GM18951 (cell line): ENCODE measurements at regions not wholly inside any gene's neighbourhood (a gene's known extent, or its start where the extent isn't known, plus 50 kb on each side); places are given as distances from the start of the nearest gene placed in this dataset.

Source experiments
- POLR2A ChIP-seq: IDR thresholded peaks from 4 replicates; pipeline ENCODE4 v1.6.1; 2011; ENCODE audit warnings: mild to moderate bottlenecking; ENCODE audit not compliant: insufficient read length, insufficient read depth; ENCODE audit errors: extremely low read depth
- in situ Hi-C: fragments of 300-500 bp; cut with MboI; formaldehyde crosslinking; loops from one replicate; pipeline ENCODE4 v1.12.0; 2022; ENCODE audit warnings: low sequenced_read_pairs, mixed read lengths, inconsistent platforms; ENCODE audit not compliant: unreplicated experiment

DNA sequence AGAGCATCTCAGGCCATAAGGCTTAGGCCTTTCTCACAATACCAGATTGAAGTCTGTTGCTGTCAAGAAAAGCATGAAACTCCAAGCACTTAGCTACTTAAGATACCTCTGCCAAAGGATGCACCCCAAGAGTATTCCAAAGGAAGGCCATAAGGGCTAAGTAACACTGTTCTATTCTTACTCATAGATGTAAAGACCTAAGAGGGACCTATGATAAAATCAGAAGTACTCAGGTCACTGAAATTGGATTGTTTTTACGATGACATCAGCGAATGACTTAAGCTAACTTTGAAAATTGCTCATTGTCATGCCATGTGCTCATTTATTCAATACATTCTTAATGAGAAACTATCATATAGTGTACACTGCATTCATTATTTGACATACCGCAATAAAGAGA is 172.8 kb downstream of the KCNA4 start:
- in situ Hi-C loops = no loop called here
- no peak for TF ChIP-seq POLR2A

DNA sequence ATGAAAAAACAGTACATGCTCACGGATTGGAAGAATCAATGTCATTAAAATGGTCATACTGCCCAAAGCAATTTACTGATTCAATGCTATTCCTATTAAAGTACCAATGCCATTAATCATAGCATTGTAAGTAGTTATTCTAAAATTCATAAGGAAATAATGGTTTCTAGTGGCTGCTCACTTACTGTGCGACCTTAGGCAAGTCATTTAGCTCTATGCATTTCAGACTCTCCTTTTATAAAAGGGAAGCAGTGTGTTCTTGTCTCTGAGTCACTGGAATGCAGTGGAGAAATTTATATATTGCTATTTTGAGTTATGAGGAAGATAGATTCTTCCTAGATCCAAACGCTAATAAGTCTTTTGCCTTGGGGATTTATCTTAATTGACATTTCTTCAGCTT is 174.8 kb downstream of the KCNA4 start:
- no peak for TF ChIP-seq POLR2A
- in situ Hi-C loops = no loop called here

DNA sequence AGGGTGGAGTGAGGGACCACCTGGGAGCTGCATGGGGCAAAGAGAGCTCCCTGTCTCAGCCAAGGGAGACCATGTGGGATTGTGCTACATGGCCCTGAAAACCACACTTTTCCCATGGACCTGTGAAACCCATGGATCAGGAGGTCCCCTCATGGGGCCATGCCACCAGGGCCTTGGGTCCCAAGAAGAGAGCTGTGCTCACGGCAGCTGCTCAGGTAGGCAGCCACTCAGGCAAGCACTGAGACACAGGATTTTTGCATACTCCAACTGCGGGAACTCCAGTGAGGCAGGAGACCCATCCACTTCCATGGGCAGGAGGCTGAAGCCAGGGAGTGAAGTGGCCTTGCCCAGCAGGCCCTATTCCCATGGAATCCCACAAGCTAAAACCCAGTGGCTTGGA is 190.0 kb downstream of the KCNA4 start:
- in situ Hi-C loops = no loop called here
- no peak for TF ChIP-seq POLR2A

DNA sequence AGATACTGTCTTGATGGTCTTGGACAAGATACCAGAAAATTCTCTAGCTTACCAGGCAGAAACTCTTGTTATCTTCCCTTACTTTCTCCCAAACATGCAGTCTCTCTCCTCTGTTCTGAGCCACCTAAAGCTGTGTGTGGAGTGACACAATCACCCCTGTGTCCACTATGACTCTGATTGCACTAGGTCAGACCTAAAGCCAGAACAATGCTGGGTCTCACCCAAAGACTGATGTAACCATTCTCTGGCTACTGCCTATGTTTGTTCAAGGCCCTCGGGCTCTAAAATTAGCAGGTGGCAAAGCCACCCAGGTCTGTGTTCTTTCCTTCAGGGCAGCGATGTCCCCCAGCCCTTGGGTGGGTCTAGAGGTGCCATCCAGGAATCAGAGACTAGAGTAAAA is 200.5 kb downstream of the KCNA4 start:
- TF ChIP-seq POLR2A = no peak

DNA sequence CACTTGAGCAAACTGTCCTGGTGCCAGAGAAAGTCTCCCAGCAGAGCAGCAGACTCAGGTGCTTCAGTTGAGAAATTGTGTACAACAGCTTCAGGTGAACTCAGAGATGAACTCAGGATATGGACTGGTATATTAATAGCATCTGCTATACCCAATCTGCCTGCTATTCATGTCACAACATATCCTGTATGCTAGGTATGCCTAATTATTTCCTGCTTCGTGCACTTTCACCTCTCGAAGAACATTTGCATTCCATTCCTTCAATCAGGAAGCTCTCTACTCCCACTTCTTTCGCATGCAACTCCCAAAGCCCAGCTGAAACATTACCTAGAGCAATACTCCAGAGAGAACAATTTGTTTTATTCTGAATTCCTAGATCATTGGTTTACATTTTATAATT is 207.7 kb downstream of the KCNA4 start:
- in situ Hi-C loops = no loop called here
- no peak for TF ChIP-seq POLR2A

More for the DNA sequence above, 200.5 kb downstream of the KCNA4 start:
- in situ Hi-C loops = no loop called here

DNA sequence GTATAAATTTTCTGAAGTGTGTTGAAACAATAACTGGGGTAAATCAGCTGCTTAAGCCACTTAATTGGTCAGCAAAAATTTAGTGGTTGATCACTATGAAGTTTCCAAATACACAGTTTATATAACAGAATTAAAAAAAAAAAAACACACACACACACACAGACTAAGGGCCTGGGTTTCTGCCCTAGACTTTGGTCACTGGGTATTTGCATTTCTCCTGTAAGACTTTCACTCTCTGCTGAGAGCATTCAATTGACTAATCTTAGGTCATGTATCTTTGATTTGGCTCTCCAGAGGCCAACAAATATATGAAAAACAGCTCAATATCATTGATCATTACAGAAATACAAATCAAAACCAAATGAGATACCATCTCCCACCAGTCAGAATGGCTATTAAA is 214.3 kb downstream of the KCNA4 start:
- in situ Hi-C loops = no loop called here
- TF ChIP-seq POLR2A = no peak

DNA sequence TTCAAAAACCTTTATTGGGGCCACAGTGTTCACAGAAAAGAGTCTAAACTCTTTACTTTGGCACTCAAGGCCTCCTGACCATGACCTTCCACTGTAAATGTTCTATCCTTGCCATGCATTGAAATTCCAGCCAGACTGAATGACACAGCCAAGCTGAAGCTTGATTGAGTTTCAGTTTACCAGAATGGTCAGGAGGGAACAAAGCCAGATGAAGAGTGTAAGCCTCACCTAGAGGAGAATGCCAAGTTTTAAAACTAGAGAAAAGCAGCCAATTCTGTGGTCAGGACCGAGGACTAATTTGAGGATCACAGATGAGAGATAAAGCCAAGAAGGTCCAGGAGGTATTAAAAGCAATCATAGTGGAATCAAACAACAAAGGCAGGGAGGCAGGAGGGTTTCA is 215.3 kb downstream of the KCNA4 start:
- no peak for TF ChIP-seq POLR2A

DNA sequence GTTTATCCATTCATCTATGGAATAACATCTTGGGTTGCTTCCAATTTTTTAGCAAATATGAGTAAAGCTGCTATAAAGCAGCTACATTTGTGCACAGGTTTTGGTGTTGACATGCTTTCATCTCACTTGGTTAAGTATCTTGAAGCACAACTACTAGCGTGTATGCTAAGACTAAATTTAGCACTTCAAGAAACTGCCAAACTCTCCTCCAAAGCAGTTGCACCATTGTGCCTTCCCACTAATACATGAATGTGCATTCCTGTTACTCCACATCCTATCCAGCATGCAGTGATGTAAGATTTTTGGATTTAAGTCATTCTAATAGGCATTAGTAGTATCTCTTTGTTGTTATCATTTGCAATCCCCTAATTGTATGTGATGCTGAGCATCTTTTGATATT is 230.7 kb downstream of the KCNA4 start:
- TF ChIP-seq POLR2A = no peak
- in situ Hi-C loops = no loop called here

More for the DNA sequence above, 215.3 kb downstream of the KCNA4 start:
- in situ Hi-C loops = no loop called here

DNA sequence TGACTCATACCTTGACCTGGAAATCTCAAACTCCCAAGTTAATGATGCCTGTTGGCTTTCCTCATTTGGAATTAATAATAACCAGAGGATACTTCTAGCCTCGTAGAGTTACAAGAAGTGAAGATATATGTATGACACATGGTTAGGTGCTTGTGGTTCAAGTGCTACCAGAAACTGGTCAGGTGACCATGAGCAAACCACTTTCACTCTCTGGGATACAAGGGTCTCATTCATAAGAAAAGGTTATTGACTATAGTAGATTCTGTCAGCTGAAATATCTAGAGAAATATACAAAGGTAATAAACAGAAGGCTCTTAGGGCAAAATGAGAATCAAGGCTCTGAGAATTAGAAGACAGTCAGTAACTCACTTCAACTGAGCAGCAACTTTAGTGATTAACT is 233.3 kb downstream of the KCNA4 start:
- in situ Hi-C loops = no loop called here
- TF ChIP-seq POLR2A = no peak

DNA sequence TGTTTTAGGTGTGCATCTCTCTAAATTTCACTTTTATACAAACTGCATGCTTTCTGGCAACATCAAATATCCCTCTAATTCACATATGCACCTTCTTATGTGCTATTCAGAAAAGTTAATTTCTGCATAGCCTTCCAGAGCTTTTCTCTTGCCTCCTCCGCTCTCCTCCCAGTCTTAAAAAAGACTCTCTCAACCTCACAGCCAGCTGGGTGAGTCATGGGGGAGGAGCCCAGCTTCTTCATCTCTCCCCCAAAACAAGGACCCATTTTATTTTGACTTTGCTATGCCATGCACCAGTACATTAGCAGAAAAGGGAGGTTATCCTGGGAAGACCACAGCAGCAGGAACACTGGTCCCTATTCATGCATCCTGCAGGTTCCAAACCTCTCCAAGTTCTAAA is 234.4 kb downstream of the KCNA4 start:
- TF ChIP-seq POLR2A = no peak
- in situ Hi-C loops = no loop called here

DNA sequence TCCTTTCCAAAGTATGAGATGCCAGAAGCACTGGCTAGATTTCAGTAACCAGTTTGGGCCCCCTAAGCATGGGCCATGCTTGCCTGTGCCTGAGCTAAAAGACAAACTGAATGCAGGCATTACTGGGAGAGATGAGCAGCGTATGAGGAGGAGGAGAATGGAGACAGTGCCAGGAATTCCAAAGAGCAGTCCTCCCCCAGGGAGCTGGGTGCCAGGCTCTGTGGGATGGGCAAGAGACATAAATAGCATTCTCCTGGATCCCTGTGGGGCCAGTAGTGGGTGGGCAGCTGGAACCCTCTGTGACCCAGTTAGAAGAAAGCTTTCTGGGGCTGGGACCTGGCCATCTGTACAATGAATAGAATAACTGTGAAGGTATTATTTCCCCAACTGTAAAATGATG is 235.6 kb downstream of the KCNA4 start:
- TF ChIP-seq POLR2A = no peak
- in situ Hi-C loops = no loop called here

DNA sequence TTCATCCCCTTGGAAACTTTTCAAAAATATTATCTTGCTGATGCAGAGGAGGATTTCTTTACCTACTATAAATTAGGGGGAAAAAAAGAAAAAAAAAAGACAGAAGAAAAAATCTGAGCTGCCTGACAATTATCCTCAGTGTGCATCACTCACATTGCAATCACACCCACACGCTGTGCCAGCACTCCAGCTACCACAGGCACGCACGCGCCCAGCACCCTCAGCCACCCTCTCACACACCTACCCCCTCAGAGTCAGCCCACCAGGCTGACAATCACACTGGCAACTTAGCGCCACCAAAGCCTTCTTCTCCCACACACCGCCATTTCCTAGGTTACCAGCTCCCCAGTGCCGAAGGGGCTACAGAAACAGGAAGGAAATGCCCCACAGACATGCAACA is 236.1 kb downstream of the KCNA4 start:
- in situ Hi-C loops = no loop called here
- TF ChIP-seq POLR2A = no peak

DNA sequence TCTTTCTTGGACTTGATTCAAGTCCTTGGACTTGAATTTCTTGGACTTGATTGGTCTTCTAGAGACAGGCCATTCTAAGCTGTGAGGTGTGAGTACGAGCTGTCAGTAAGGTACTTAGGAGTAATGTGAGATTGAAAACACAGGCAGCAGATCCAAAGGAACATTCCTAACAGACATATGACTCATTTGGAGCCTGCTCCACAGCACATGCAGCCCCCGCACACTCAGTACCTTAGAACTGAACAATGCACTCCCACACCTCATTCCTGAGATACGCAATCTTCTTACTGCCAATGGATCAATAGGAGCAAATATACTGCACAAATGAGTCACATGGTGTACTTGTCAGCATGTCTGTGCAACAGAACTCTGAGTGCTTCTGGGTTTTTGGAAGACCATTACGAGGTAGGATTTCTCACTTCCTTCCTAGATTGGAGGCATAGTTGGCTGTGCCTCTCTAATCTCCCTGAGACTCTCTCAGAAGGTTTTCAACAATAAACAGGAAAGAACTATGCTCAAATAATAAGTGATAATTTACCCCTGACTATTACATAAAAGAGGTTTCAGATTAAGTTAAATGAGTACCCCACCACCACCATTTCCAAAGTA is 243.1 kb downstream of the KCNA4 start:
- in situ Hi-C loops = no loop called here
- TF ChIP-seq POLR2A = no peak

DNA sequence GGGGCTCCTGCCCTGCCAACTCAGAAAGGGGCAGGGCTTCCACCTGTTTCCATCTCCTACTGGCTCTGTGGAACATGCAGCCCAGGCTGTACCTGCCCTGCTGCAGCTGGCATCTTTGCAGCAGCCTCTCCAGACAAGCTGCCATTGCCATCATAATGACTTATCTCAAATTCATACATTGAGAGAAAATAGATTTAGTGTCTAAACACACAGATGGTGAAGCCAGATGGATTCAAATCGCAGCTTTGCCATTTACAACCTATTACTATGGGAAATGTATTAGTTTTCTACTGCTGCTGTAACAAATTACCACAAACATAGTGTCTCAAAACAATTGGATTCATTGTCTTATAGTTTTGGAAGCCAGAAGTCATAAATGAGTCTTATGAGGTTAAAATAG is 260.0 kb downstream of the KCNA4 start:
- in situ Hi-C loops = no loop called here

DNA sequence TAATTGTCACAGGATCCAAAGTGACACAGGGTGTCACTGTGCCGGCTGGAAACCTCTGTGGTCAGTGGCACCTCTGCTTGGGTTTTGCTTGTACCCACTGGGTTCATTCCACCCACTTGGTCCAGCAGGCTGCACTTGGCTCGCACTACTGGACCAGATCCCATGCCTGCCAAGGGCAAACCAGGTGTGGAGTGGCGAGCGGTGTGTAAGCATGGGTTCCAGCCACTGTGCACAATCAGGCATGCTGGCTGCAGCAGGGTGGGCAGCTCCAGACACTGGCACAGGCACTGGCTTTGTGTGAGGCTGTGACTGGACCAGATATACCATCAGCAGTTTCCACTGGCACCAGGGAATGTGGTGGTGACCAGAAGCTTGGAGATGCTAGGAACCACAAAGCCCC is 261.4 kb downstream of the KCNA4 start:
- in situ Hi-C loops = no loop called here
- TF ChIP-seq POLR2A = no peak

More for the DNA sequence above, 260.0 kb downstream of the KCNA4 start:
- TF ChIP-seq POLR2A = no peak

DNA sequence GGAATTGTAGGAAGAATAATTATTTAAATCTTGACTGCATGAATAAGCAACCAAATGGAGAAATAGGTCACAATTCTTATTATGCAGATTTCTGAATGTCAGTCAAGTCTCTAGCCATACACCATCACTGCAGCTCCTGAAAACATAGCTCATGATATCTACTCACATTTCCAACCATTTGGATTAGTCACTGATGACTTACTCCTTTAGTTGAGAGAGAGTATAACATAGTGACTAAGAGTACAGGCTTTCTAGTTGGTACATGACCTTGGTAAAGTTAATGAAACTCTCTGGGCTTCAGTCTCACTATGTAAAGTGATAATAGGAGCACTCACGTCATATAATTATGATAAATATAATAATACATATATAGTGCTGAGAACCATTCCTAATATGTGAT is 265.2 kb downstream of the KCNA4 start:
- TF ChIP-seq POLR2A = no peak
- in situ Hi-C loops = no loop called here

DNA sequence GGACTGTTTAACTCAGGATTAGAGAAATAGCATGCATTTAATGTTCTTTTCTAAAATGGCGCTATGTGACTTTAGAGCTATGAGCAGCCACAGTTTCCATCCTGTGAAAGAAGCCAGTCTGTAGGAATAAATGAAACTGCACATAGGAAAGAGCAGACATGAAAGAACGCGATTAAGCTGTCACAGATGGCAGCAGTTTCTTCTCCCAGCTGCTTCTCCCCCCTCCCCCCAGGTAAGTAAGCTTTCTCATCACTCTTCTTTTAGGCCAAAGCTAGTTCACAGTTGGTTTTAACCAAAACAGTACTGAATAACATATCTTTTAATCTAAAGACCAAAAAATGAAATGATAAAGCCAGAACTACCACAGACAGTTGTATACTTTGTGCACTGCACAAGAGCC is 266.4 kb downstream of the KCNA4 start:
- no peak for TF ChIP-seq POLR2A
- in situ Hi-C loops = no loop called here
